ENCODE measurements at regions not wholly inside any gene's neighbourhood (a gene's known extent, or its start where the extent isn't known, plus 50 kb on each side); places are given as distances from the start of the nearest gene placed in this dataset.

- Histone ChIP-seq H3K36me3 (ENCODE audit: low read depth) (no peaks in the 10 kb centered on the region), H3K4me3 (no peak overlapping the region), H3K9me3 (no peaks in the 10 kb centered on the region), H3K4me1 (ENCODE audit: low read depth) (no peaks in the 10 kb centered on the region)
- intact Hi-C loops (cut with DNase I, micrococcal nuclease) = loop anchor here in 1 of 2 donors (10.0 kb wide), 1 partner anchor 380 kb away; no protein-coding TSS in a partner anchor
- no peak for TF ChIP-seq CTCF (IDR thresholded peaks at IDR 0.05)
- DNase-seq = no peak
- ATAC-seq = no peak
These were observed 310.1 kb upstream of the MSX2 start for GRCh38 chr5:174414315-174414710.

GRCh38 chr5:174418809-174419539 lies 305.4 kb upstream of the MSX2 start:
- no peaks in the 10 kb centered on the region for H3K9me3 ChIP-seq
- H3K4me1 ChIP-seq (ENCODE audit: low read depth) = no peaks in the 10 kb centered on the region
- intact Hi-C loops (cut with DNase I, micrococcal nuclease) = loop anchor here in 1 of 2 donors (10.0 kb wide), 1 partner anchor 376 kb away; no protein-coding TSS in a partner anchor
- no peak for DNase-seq
- H3K4me3 ChIP-seq = no peak overlapping the region
- no peaks in the 10 kb centered on the region for H3K36me3 ChIP-seq (ENCODE audit: low read depth)
- ATAC-seq = peak; percentile 24
- no peak for TF ChIP-seq CTCF (IDR thresholded peaks at IDR 0.05)

- Histone ChIP-seq H3K4me3 (no peak overlapping the region), H3K4me1 (ENCODE audit: low read depth) (no peaks in the 10 kb centered on the region), H3K9me3 (no peaks in the 10 kb centered on the region), H3K36me3 (ENCODE audit: low read depth) (no peaks in the 10 kb centered on the region)
- intact Hi-C loops (cut with DNase I, micrococcal nuclease) = loop anchor here (5.0 to 10.0 kb wide), 2 partner anchors 373 to 375 kb away; no protein-coding TSS in a partner anchor
- peak; percentile 79 to 94 (median 90) for DNase-seq
- TF ChIP-seq CTCF (IDR thresholded peaks at IDR 0.05) = peak; percentile 64
- peak; percentile 87 for ATAC-seq
These were observed 304.7 kb upstream of the MSX2 start for GRCh38 chr5:174419540-174420132.

GRCh38 chr5:174420651-174421407 lies 303.6 kb upstream of the MSX2 start:
- Histone ChIP-seq H3K9me3 (no peaks in the 10 kb centered on the region), H3K4me3 (no peak overlapping the region), H3K4me1 (ENCODE audit: low read depth) (no peaks in the 10 kb centered on the region), H3K36me3 (ENCODE audit: low read depth) (no peaks in the 10 kb centered on the region)
- intact Hi-C loops (cut with DNase I, micrococcal nuclease) = loop anchor here in 1 of 2 donors (5.0 kb wide), 1 partner anchor 371 kb away; no protein-coding TSS in a partner anchor
- DNase-seq (no peak), ATAC-seq (no peak)
- TF ChIP-seq CTCF (IDR thresholded peaks at IDR 0.05) = no peak

GRCh38 chr5:174421408-174421805 lies 303.0 kb upstream of the MSX2 start:
- Histone ChIP-seq H3K9me3 (no peaks in the 10 kb centered on the region), H3K4me3 (no peak overlapping the region), H3K36me3 (ENCODE audit: low read depth) (no peaks in the 10 kb centered on the region), H3K4me1 (ENCODE audit: low read depth) (no peaks in the 10 kb centered on the region)
- DNase-seq (no peak), ATAC-seq (no peak)
- intact Hi-C loops (cut with DNase I, micrococcal nuclease) = loop anchor here in 1 of 2 donors (5.0 kb wide), 1 partner anchor 371 kb away; no protein-coding TSS in a partner anchor
- no peak for TF ChIP-seq CTCF (IDR thresholded peaks at IDR 0.05)

Measured in mucosa of descending colon (tissue), 3 donors.